SK-N-SH (cell line): ENCODE measurements at regions not wholly inside any gene's neighbourhood (a gene's known extent, or its start where the extent isn't known, plus 50 kb on each side); places are given as distances from the start of the nearest gene placed in this dataset.

Experiments used
- CTCF ChIA-PET: fragments of 300-600, 350-600 bp; formaldehyde crosslinking; extraction: SDS; loops from one replicate; lab custom pipeline; 2021; lab: Yijun Ruan, JAX
- POLR2A ChIA-PET: fragments of 350-600 bp; sonication (Branson Sonifier 250); formaldehyde crosslinking; extraction: SDS; loops from one replicate; lab custom pipeline; 2020; ENCODE audit warnings: antibody characterized with exemption, inconsistent platforms; lab: Yijun Ruan, JAX
- DNase-seq: peaks from one replicate; pipeline ENCODE4 v3.0.0; 2012
- H2AFZ ChIP-seq: fragments of 200-600 bp; sonication (generic); 2 replicates; pipeline ENCODE4 v1.8.1; 2016; ENCODE audit warnings: antibody characterized with exemption, mild to moderate bottlenecking, low read depth
- H3F3A ChIP-seq: fragments of 200-600 bp; sonication (generic); replicated peaks from 2 replicates; pipeline ENCODE3; 2016; ENCODE audit warnings: antibody characterized with exemption, mild to moderate bottlenecking; ENCODE audit not compliant: insufficient read depth
- H3K27ac ChIP-seq, 2 experiments: fragments of 200-500 bp in 1 of 2; fragments of 200-600 bp in 1 of 2; sonication (Bioruptor generic) in 1 of 2; sonication (generic), shearing (Covaris generic) in 1 of 2; 2 replicates each; pipeline versions ENCODE4 v1.5.1 to v1.6.1; 2014 to 2016; ENCODE audit warnings: low read depth in 2 of 2, inconsistent platforms in 1 of 2, low read length in 1 of 2, mild to moderate bottlenecking in 1 of 2, mixed read lengths in 1 of 2
- H3K27me3 ChIP-seq: fragments of 200-600 bp; sonication (generic), shearing (Covaris generic); 2 replicates; pipeline ENCODE4 v1.6.1; 2016; ENCODE audit warnings: mixed run types; ENCODE audit not compliant: insufficient read depth
- H3K36me3 ChIP-seq, 2 experiments: fragments of 200-500 bp in 1 of 2; fragments of 200-600 bp in 1 of 2; sonication (Bioruptor generic) in 1 of 2; sonication (generic) in 1 of 2; replicated peaks in 1 of 2; 2 replicates each; pipeline versions ENCODE3 to v1.5.1; 2014 to 2016; ENCODE audit warnings: low read length in 1 of 2, mild to moderate bottlenecking in 1 of 2; ENCODE audit not compliant: insufficient read depth in 2 of 2, control insufficient read depth in 1 of 2
- H3K4me1 ChIP-seq, 2 experiments: fragments of 200-500 bp in 1 of 2; fragments of 200-600 bp in 1 of 2; sonication (Bioruptor generic) in 1 of 2; sonication (generic), shearing (Covaris generic) in 1 of 2; 2 replicates each; pipeline versions ENCODE4 v1.5.1 to v1.6.1; 2014 to 2016; ENCODE audit warnings: low read depth in 1 of 2, low read length in 1 of 2, mixed run types in 1 of 2; ENCODE audit not compliant: insufficient read depth in 2 of 2, control insufficient read depth in 1 of 2
- H3K4me2 ChIP-seq: fragments of 200-600 bp; sonication (generic), shearing (Covaris generic); 2 replicates; pipeline ENCODE4 v1.6.1; 2017; ENCODE audit warnings: mixed run types
- H3K4me3 ChIP-seq, 2 experiments: fragments of 200-500 bp in 1 of 2; fragments of 200-600 bp in 1 of 2; sonication (Bioruptor generic) in 1 of 2; sonication (generic), shearing (Covaris generic) in 1 of 2; 2 replicates each; pipeline versions ENCODE4 v1.5.1 to v1.8.1; 2014 to 2016; ENCODE audit warnings: low read depth in 2 of 2, inconsistent platforms in 1 of 2, low read length in 1 of 2, mild to moderate bottlenecking in 1 of 2, mixed read lengths in 1 of 2, moderate library complexity in 1 of 2
- H3K79me2 ChIP-seq: fragments of 200-600 bp; sonication (generic); 2 replicates; pipeline ENCODE4 v1.8.1; 2017; ENCODE audit warnings: mild to moderate bottlenecking; ENCODE audit not compliant: insufficient read depth
- H3K9ac ChIP-seq: fragments of 200-600 bp; sonication (generic); 2 replicates; pipeline ENCODE4 v1.6.1; 2017; ENCODE audit warnings: mixed run types
- H3K9me2 ChIP-seq: fragments of 200-600 bp; sonication (generic); 2 replicates; pipeline ENCODE4 v1.6.1; 2017; ENCODE audit warnings: mixed run types
- H3K9me3 ChIP-seq: fragments of 200-600 bp; sonication (generic); 2 replicates; pipeline ENCODE4 v1.6.1; 2017; ENCODE audit warnings: mixed run types, mild to moderate bottlenecking, moderate library complexity
- H4K20me1 ChIP-seq: fragments of 200-600 bp; sonication (generic); 2 replicates; pipeline ENCODE4 v1.6.1; 2017; ENCODE audit warnings: mild to moderate bottlenecking, mixed run types; ENCODE audit not compliant: insufficient read depth
- CHD2 ChIP-seq: fragments of 150-350 bp; IDR thresholded peaks from 2 replicates; pipeline ENCODE4 v1.6.1; 2018; ENCODE audit warnings: low read length; ENCODE audit not compliant: partially characterized antibody
- CTCF ChIP-seq: fragments of 200-600 bp; sonication (generic); IDR thresholded peaks from 2 replicates; pipeline ENCODE4 v1.6.1; 2017; ENCODE audit warnings: antibody characterized with exemption, mild to moderate bottlenecking, moderate library complexity
- FOXJ3 ChIP-seq: sonication (generic); formaldehyde crosslinking; IDR thresholded peaks from 2 replicates; pipeline ENCODE4 v1.5.1; 2020; ENCODE audit warnings: mild to moderate bottlenecking, missing genetic modification reagents
- FOXM1 ChIP-seq: IDR thresholded peaks from 2 replicates; pipeline ENCODE4 v1.4.0; 2012; ENCODE audit warnings: low read depth, mild to moderate bottlenecking
- GATA2 ChIP-seq: sonication (generic); formaldehyde crosslinking; IDR thresholded peaks from 2 replicates; pipeline ENCODE4 v1.5.0; 2020; ENCODE audit warnings: mild to moderate bottlenecking, missing genetic modification reagents
- MEF2A ChIP-seq: IDR thresholded peaks from 2 replicates; pipeline ENCODE4 v1.4.0; 2012; ENCODE audit warnings: low read depth, borderline replicate concordance
- NRF1 ChIP-seq: IDR thresholded peaks from 2 replicates; pipeline ENCODE4 v1.6.1; 2012; ENCODE audit warnings: low read depth, mild to moderate bottlenecking, low read length
- RCOR1 ChIP-seq: fragments of 150-350 bp; IDR thresholded peaks from 2 replicates; pipeline ENCODE4 v1.6.1; 2017; ENCODE audit warnings: antibody characterized with exemption, low read length
- REST ChIP-seq: IDR thresholded peaks from 2 replicates; pipeline ENCODE4 v1.6.1; 2012; ENCODE audit warnings: mild to moderate bottlenecking, low read depth, low read length, moderate library complexity
- RFX5 ChIP-seq: IDR thresholded peaks from 2 replicates; pipeline ENCODE4 v1.6.1; 2012; ENCODE audit warnings: mild to moderate bottlenecking, improper control_type of control experiment, low read length
- RXRA ChIP-seq: IDR thresholded peaks from 2 replicates; pipeline ENCODE4 v1.4.0; 2012; ENCODE audit warnings: low read depth, mild to moderate bottlenecking, borderline replicate concordance
- SIN3A ChIP-seq: IDR thresholded peaks from 2 replicates; pipeline ENCODE4 v1.6.1; 2012; ENCODE audit warnings: low read depth, mild to moderate bottlenecking, low read length, moderate library complexity, borderline replicate concordance
- SMC3 ChIP-seq: IDR thresholded peaks from 2 replicates; pipeline ENCODE4 v1.6.1; 2012; ENCODE audit warnings: low read depth, low read length, improper control_type of control experiment
- TEAD4 ChIP-seq: IDR thresholded peaks from 2 replicates; pipeline ENCODE4 v1.4.0; 2012; ENCODE audit warnings: mild to moderate bottlenecking, borderline replicate concordance; ENCODE audit not compliant: insufficient read depth
- YY1 ChIP-seq: IDR thresholded peaks from 2 replicates; pipeline ENCODE4 v1.4.0; 2012; ENCODE audit warnings: low read depth, mild to moderate bottlenecking
- WGBS: methylation state at CpG from one replicate; pipeline ENCODE4 v1.1.6; 2017; ENCODE audit warnings: low lambda C conversion rate; 5-methylcytosine and 5-hydroxymethylcytosine counted together
- TF ChIP-seq, protein P1 (sequence below): IDR thresholded peaks from 2 replicates; pipeline ENCODE4 v1.4.0; 2012; ENCODE audit warnings: low read depth, borderline replicate concordance
- TF ChIP-seq, protein P2 (sequence below): IDR thresholded peaks from 2 replicates; pipeline ENCODE4 v1.4.0; 2012; ENCODE audit warnings: low read depth, borderline replicate concordance
- TF ChIP-seq, protein P3 (sequence below): fragments of 150-350 bp; IDR thresholded peaks from 2 replicates; pipeline ENCODE4 v1.6.1; 2016; ENCODE audit warnings: mild to moderate bottlenecking, low read depth, low read length

GRCh38 chr11:23155503-23155902, 295.2 kb upstream of the CCDC179 start:
- Histone ChIP-seq H3K4me1 (no peaks in the 10 kb centered on the region), H2AFZ (no peak overlapping the region), H3K4me2 (no peak overlapping the region), H3F3A (no peaks in the 10 kb centered on the region), H3K4me3 (no peak overlapping the region), H3K9ac (no peak overlapping the region), H3K27ac (no peak overlapping the region), H3K79me2 (no peaks in the 10 kb centered on the region), H3K27me3 (no peaks in the 10 kb centered on the region), H3K9me3 (no peaks in the 10 kb centered on the region), H3K36me3 (no peaks in the 10 kb centered on the region), H4K20me1 (no peaks in the 10 kb centered on the region), H3K9me2 (no peaks in the 10 kb centered on the region)
- WGBS = 44% methylated on average over 1 of the region's 1 CpG
- ChIA-PET POLR2A (no interaction called here), CTCF (no interaction called here)
- TF ChIP-seq GATA2 (CRISPR knock-in tag) (no peak), MEF2A (no peak), FOXJ3 (CRISPR knock-in tag) (no peak), NRF1 (no peak), SMC3 (no peak), RFX5 (no peak), REST (no peak), SIN3A (no peak), CTCF (no peak), YY1 (no peak), RXRA (no peak), RCOR1 (no peak), TEAD4 (no peak), FOXM1 (no peak), CHD2 (no peak)
- TF ChIP-seq, protein P1, sequence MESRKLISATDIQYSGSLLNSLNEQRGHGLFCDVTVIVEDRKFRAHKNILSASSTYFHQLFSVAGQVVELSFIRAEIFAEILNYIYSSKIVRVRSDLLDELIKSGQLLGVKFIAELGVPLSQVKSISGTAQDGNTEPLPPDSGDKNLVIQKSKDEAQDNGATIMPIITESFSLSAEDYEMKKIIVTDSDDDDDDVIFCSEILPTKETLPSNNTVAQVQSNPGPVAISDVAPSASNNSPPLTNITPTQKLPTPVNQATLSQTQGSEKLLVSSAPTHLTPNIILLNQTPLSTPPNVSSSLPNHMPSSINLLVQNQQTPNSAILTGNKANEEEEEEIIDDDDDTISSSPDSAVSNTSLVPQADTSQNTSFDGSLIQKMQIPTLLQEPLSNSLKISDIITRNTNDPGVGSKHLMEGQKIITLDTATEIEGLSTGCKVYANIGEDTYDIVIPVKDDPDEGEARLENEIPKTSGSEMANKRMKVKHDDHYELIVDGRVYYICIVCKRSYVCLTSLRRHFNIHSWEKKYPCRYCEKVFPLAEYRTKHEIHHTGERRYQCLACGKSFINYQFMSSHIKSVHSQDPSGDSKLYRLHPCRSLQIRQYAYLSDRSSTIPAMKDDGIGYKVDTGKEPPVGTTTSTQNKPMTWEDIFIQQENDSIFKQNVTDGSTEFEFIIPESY = no peak
- TF ChIP-seq, protein P2, sequence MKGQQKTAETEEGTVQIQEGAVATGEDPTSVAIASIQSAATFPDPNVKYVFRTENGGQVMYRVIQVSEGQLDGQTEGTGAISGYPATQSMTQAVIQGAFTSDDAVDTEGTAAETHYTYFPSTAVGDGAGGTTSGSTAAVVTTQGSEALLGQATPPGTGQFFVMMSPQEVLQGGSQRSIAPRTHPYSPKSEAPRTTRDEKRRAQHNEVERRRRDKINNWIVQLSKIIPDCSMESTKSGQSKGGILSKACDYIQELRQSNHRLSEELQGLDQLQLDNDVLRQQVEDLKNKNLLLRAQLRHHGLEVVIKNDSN = no peak
- TF ChIP-seq, protein P3, sequence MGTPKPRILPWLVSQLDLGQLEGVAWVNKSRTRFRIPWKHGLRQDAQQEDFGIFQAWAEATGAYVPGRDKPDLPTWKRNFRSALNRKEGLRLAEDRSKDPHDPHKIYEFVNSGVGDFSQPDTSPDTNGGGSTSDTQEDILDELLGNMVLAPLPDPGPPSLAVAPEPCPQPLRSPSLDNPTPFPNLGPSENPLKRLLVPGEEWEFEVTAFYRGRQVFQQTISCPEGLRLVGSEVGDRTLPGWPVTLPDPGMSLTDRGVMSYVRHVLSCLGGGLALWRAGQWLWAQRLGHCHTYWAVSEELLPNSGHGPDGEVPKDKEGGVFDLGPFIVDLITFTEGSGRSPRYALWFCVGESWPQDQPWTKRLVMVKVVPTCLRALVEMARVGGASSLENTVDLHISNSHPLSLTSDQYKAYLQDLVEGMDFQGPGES = no peak
- DNase-seq = no peak
